ENCODE measurements at regions not wholly inside any gene's neighbourhood (a gene's known extent, or its start where the extent isn't known, plus 50 kb on each side); places are given as distances from the start of the nearest gene placed in this dataset.

DNA sequence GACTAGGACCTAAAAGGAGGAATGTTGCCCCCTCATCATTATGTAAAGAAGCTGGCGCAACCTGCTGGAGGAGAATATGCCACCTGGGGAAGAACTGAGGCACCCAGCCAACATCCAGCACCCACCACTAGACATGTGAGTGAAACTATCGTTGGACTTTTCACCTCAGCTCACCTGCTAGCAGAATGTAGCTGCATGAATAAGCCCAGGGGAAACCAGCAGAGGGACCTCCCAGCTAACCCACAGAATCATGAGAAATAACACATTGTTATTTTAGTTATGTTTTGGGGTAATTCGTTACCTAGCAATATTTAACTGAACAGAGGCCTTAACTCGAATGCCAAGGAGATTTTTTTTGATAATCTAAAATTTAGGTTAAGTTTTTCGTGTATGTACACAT lies 542.5 kb upstream of the DAB1 start:
- TF ChIP-seq, protein P1, sequence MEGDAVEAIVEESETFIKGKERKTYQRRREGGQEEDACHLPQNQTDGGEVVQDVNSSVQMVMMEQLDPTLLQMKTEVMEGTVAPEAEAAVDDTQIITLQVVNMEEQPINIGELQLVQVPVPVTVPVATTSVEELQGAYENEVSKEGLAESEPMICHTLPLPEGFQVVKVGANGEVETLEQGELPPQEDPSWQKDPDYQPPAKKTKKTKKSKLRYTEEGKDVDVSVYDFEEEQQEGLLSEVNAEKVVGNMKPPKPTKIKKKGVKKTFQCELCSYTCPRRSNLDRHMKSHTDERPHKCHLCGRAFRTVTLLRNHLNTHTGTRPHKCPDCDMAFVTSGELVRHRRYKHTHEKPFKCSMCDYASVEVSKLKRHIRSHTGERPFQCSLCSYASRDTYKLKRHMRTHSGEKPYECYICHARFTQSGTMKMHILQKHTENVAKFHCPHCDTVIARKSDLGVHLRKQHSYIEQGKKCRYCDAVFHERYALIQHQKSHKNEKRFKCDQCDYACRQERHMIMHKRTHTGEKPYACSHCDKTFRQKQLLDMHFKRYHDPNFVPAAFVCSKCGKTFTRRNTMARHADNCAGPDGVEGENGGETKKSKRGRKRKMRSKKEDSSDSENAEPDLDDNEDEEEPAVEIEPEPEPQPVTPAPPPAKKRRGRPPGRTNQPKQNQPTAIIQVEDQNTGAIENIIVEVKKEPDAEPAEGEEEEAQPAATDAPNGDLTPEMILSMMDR (IDR thresholded peaks at IDR 0.05; ENCODE audit: borderline replicate concordance, extremely low read depth, low read length, poor library complexity, severe bottlenecking), result no peak
- TF ChIP-seq EZH2 (IDR thresholded peaks at IDR 0.05; ENCODE audit: borderline replicate concordance, low read depth, low read length, severe bottlenecking), result no peak

Measured in DND-41 (cell line).